ENCODE measurements at regions not wholly inside any gene's neighbourhood (a gene's known extent, or its start where the extent isn't known, plus 50 kb on each side); places are given as distances from the start of the nearest gene placed in this dataset.

- Histone ChIP-seq H3K4me1 (no peaks in the 10 kb centered on the region), H3K9me3 (no peaks in the 10 kb centered on the region), H3K4me3 (no peak overlapping the region), H3K27me3 (ENCODE audit: low read depth) (no peaks in the 10 kb centered on the region), H3K36me3 (replicated peaks) (no peaks in the 10 kb centered on the region)
- no peak for DNase-seq (ENCODE audit: low spot score in 2 of 2)
- in situ Hi-C loops (cut with MboI; ENCODE audit: low sequenced_read_pairs): no loop called here
Observed at GRCh38 chr2:122885436-122885835, 1130.0 kb downstream of the TSN start.

- H3K36me3 ChIP-seq (replicated peaks): no peaks in the 10 kb centered on the region
- H3K4me1 ChIP-seq: no peaks in the 10 kb centered on the region
- DNase-seq (ENCODE audit: low spot score in 2 of 2): no peak
- in situ Hi-C loops (cut with MboI; ENCODE audit: low sequenced_read_pairs): no loop called here
- no peaks in the 10 kb centered on the region for H3K9me3 ChIP-seq
- no peaks in the 10 kb centered on the region for H3K27me3 ChIP-seq (ENCODE audit: low read depth)
- no peak overlapping the region for H3K4me3 ChIP-seq
Observed at GRCh38 chr2:122886479-122887145, 1131.2 kb downstream of the TSN start.

- Histone ChIP-seq H3K9me3 (no peaks in the 10 kb centered on the region), H3K4me3 (no peak overlapping the region), H3K36me3 (replicated peaks) (no peaks in the 10 kb centered on the region), H3K27me3 (ENCODE audit: low read depth) (no peaks in the 10 kb centered on the region), H3K4me1 (no peaks in the 10 kb centered on the region)
- DNase-seq (ENCODE audit: low spot score in 2 of 2): no peak
- in situ Hi-C loops (cut with MboI; ENCODE audit: low sequenced_read_pairs): no loop called here
Observed at GRCh38 chr2:122899614-122900013, 1125.5 kb upstream of the CNTNAP5 start.

GRCh38 chr2:122905431-122905830, 1119.7 kb upstream of the CNTNAP5 start:
- H3K9me3 ChIP-seq: no peaks in the 10 kb centered on the region
- in situ Hi-C loops (cut with MboI; ENCODE audit: low sequenced_read_pairs): no loop called here
- H3K4me3 ChIP-seq: no peak overlapping the region
- no peak for DNase-seq (ENCODE audit: low spot score in 2 of 2)
- no peaks in the 10 kb centered on the region for H3K27me3 ChIP-seq (ENCODE audit: low read depth)
- H3K4me1 ChIP-seq: no peaks in the 10 kb centered on the region
- no peaks in the 10 kb centered on the region for H3K36me3 ChIP-seq (replicated peaks)

GRCh38 chr2:122908159-122908558, 1116.9 kb upstream of the CNTNAP5 start:
- in situ Hi-C loops (cut with MboI; ENCODE audit: low sequenced_read_pairs): no loop called here

GRCh38 chr2:122927197-122927596, 1097.9 kb upstream of the CNTNAP5 start:
- H3K4me3 ChIP-seq: no peak overlapping the region
- peaks cover 4% of the 10 kb centered on the region for H3K4me1 ChIP-seq
- in situ Hi-C loops (cut with MboI; ENCODE audit: low sequenced_read_pairs): no loop called here
- no peaks in the 10 kb centered on the region for H3K36me3 ChIP-seq (replicated peaks)
- no peaks in the 10 kb centered on the region for H3K27me3 ChIP-seq (ENCODE audit: low read depth)
- no peaks in the 10 kb centered on the region for H3K9me3 ChIP-seq
- peak; percentile 6 to 11 for DNase-seq (ENCODE audit: low spot score in 2 of 2)

More at GRCh38 chr2:122908159-122908558, 1116.9 kb upstream of the CNTNAP5 start:
- Histone ChIP-seq H3K27me3 (ENCODE audit: low read depth) (no peaks in the 10 kb centered on the region), H3K4me1 (no peaks in the 10 kb centered on the region), H3K36me3 (replicated peaks) (no peaks in the 10 kb centered on the region), H3K4me3 (no peak overlapping the region), H3K9me3 (no peaks in the 10 kb centered on the region)
- DNase-seq (ENCODE audit: low spot score in 2 of 2): no peak

GRCh38 chr2:122927710-122928557, 1097.2 kb upstream of the CNTNAP5 start:
- Histone ChIP-seq H3K27me3 (ENCODE audit: low read depth) (no peaks in the 10 kb centered on the region), H3K4me3 (no peak overlapping the region), H3K9me3 (no peaks in the 10 kb centered on the region), H3K4me1 (peaks cover 4% of the 10 kb centered on the region), H3K36me3 (replicated peaks) (no peaks in the 10 kb centered on the region)
- in situ Hi-C loops (cut with MboI; ENCODE audit: low sequenced_read_pairs): no loop called here
- DNase-seq (ENCODE audit: low spot score in 2 of 2): peak; percentile 6 to 33

GRCh38 chr2:122929347-122929746, 1095.7 kb upstream of the CNTNAP5 start:
- no peak overlapping the region for H3K4me3 ChIP-seq
- in situ Hi-C loops (cut with MboI; ENCODE audit: low sequenced_read_pairs): no loop called here
- peaks cover 4% of the 10 kb centered on the region for H3K4me1 ChIP-seq
- H3K9me3 ChIP-seq: no peaks in the 10 kb centered on the region
- no peaks in the 10 kb centered on the region for H3K36me3 ChIP-seq (replicated peaks)
- H3K27me3 ChIP-seq (ENCODE audit: low read depth): no peaks in the 10 kb centered on the region
- DNase-seq (ENCODE audit: low spot score in 2 of 2): no peak

- in situ Hi-C loops (cut with MboI; ENCODE audit: low sequenced_read_pairs): no loop called here
- Histone ChIP-seq H3K36me3 (replicated peaks) (no peaks in the 10 kb centered on the region), H3K4me3 (no peak overlapping the region), H3K4me1 (no peaks in the 10 kb centered on the region), H3K27me3 (ENCODE audit: low read depth) (no peaks in the 10 kb centered on the region), H3K9me3 (no peaks in the 10 kb centered on the region)
- no peak for DNase-seq (ENCODE audit: low spot score in 2 of 2)
Observed at GRCh38 chr2:122935506-122935905, 1089.6 kb upstream of the CNTNAP5 start.

GRCh38 chr2:122939796-122940195, 1085.3 kb upstream of the CNTNAP5 start:
- Histone ChIP-seq H3K9me3 (no peaks in the 10 kb centered on the region), H3K36me3 (replicated peaks) (no peaks in the 10 kb centered on the region), H3K27me3 (ENCODE audit: low read depth) (no peaks in the 10 kb centered on the region), H3K4me1 (no peaks in the 10 kb centered on the region), H3K4me3 (no peak overlapping the region)
- in situ Hi-C loops (cut with MboI; ENCODE audit: low sequenced_read_pairs): no loop called here
- DNase-seq (ENCODE audit: low spot score in 2 of 2): no peak

GRCh38 chr2:122949523-122949922, 1075.6 kb upstream of the CNTNAP5 start:
- Histone ChIP-seq H3K4me3 (no peak overlapping the region), H3K36me3 (replicated peaks) (no peaks in the 10 kb centered on the region), H3K27me3 (ENCODE audit: low read depth) (no peaks in the 10 kb centered on the region), H3K4me1 (no peaks in the 10 kb centered on the region), H3K9me3 (no peaks in the 10 kb centered on the region)
- in situ Hi-C loops (cut with MboI; ENCODE audit: low sequenced_read_pairs): no loop called here
- DNase-seq (ENCODE audit: low spot score in 2 of 2): no peak

GRCh38 chr2:122955776-122956175, 1069.3 kb upstream of the CNTNAP5 start:
- H3K4me3 ChIP-seq: no peak overlapping the region
- H3K27me3 ChIP-seq (ENCODE audit: low read depth): no peaks in the 10 kb centered on the region
- H3K4me1 ChIP-seq: no peaks in the 10 kb centered on the region
- no peaks in the 10 kb centered on the region for H3K9me3 ChIP-seq
- no peak for DNase-seq (ENCODE audit: low spot score in 2 of 2)
- in situ Hi-C loops (cut with MboI; ENCODE audit: low sequenced_read_pairs): no loop called here
- no peaks in the 10 kb centered on the region for H3K36me3 ChIP-seq (replicated peaks)

- Histone ChIP-seq H3K4me3 (no peak overlapping the region), H3K9me3 (no peaks in the 10 kb centered on the region), H3K27me3 (ENCODE audit: low read depth) (no peaks in the 10 kb centered on the region), H3K4me1 (no peaks in the 10 kb centered on the region), H3K36me3 (replicated peaks) (no peaks in the 10 kb centered on the region)
- in situ Hi-C loops (cut with MboI; ENCODE audit: low sequenced_read_pairs): no loop called here
- no peak for DNase-seq (ENCODE audit: low spot score in 2 of 2)
Observed at GRCh38 chr2:122960759-122961641, 1064.1 kb upstream of the CNTNAP5 start.

Measured in HAP-1 (cell line).